T-helper 2 cell (primary cell): ENCODE measurements at regions not wholly inside any gene's neighbourhood (a gene's known extent, or its start where the extent isn't known, plus 50 kb on each side); places are given as distances from the start of the nearest gene placed in this dataset.

ENCODE experiments used
- DNase-seq, 5 experiments: peaks; one replicate each; pipeline versions ENCODE4 v3.0.0 to v3.0.0-alpha.2; 2012 to 2022

- DNase-seq, result no peak
Observed at GRCh38 chrX:39176105-39176504, 374.8 kb downstream of the MID1IP1 start.

- DNase-seq, result no peak
Observed at GRCh38 chrX:39189431-39189830, 388.2 kb downstream of the MID1IP1 start.

- no peak for DNase-seq
Observed at GRCh38 chrX:39194673-39195072, 393.4 kb downstream of the MID1IP1 start.

- DNase-seq, result no peak
Observed at GRCh38 chrX:39195156-39195555, 393.9 kb downstream of the MID1IP1 start.

DNA sequence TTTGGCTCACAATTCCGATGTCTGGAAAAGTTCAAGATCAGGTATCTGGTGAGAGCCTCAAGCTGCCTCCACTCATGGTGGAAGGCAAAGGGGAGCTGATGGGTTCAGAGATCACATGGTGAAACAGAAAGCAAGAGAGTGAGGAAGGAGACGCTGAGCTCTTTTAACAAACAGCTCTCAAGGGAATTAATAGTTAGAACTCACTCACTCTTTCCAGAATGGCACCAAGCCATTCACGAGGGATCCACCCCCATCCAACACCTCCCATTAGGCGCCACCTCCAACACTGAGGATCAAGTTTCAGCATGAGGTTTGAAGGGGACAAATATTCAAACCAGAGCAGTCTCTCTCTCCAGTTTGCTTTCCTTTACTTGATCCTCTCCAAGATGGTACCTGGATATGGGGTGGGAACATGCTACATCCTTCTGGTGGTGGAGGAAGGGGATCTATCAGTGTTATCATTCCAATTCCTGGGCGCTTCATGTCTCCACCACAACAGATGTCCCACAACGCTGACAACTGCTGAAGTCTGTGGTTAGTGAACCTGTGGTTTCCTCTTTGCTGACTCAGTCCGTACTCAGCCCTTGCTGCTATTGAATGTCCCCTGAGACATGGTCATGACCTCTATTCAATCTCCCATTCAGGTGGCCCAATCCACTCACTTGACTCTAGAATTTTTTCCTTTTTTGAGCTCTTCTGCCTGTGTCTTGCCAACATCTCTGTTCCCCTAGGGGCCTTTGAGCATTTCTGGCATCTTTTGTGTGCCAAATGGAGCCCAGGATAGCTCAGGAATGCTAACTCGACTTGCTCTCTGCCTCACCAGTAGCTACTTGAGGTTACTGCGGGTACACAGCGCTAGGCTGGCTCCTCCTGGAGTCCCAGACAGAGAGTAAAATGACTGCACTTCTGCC, 395.2 kb downstream of the MID1IP1 start:
- DNase-seq, result peak in 3 of 5 experiments; percentile 6 to 92 (median 9)

DNA sequence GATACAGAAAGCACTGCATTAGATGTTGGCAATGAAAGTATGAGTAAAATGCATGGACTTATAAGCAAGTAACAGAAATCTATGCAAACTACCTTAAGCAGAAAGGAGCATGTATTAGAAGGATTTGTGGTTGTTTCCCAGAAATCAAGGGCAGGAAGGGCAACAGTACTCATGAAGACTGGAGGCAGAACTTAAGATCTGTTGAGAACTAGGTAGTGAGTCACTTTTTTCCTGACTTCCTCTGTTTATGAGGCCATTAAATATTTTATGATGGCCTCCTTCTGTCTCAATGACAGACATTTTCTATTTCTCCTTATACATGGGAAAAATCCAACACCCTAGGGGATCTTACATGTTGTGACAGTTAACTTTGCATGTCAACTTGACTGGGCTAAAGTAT, 398.2 kb downstream of the MID1IP1 start:
- DNase-seq, result no peak

DNA sequence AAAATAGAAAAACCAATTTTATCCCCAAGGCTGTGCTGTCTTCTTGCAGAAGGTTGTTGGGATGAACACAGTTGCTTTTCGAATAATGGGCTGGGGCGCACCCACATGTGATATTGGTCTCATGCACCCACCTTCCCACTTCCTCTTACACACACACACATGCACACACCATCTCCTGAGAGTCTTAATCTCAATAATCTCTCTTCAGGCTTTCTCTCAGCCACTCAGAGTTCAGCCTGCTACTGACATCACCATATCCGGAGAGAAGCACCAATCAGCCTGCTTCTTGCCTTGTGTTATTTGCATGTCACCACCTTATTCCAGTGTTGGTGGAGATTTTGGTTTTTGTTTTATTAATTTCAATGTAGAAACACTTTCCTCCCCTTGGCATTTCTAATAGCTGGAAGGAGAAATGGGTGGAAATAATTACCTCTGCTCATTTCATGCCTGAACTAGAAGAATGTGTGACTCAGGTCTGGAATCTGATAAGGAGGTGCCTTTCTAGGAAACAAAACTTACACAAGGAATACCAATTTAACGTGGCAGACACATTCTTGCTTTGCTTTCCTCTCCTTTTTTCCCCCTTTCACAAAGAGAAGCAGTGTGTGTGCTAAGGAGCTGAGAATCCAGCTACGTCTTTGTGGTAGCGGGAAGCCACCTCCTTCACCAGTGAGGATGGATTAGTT, 400.2 kb downstream of the MID1IP1 start:
- peak in 1 of 5 experiments; percentile 91 for DNase-seq

- DNase-seq, result no peak
Observed at GRCh38 chrX:39202641-39203040, 401.4 kb downstream of the MID1IP1 start.

DNA sequence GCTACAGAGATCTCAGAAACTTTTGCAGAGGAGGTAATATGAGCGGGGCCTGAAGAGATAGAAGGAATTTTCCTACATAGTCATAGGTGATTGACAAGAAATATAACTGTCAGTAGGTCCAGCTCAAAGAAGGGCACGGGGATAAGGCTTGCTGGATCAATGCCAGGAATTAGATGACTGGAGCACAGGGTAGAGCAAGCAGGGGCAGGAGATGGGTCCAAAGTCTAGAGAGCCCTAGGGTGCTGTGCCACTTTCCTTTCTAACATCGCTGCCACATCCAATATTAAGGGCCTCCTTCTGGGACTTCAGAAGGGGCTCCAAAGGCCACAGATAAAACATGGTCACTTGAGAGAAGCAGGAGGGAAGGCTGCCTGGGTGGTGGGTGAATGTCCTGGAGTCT, 402.2 kb downstream of the MID1IP1 start:
- no peak for DNase-seq

- no peak for DNase-seq
Observed at GRCh38 chrX:39204353-39204752, 403.1 kb downstream of the MID1IP1 start.

DNA sequence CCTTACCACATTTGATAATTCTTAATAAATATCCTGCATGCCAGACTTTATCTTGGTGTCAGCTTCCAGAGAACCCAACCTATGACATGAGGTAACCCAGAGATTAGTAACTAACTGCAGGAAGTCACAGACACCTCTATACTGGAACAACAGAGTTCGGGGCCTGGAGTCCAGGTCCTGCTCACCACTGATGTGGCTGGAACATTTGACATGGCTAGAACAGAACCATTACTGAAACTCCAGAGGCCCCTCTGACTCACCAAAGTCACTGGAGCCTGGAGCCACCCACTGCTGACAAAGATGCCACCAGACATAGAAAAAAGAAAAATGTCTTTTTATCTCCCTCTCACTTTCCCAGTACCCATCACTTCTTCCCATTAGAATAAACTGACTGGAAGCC, 403.7 kb downstream of the MID1IP1 start:
- DNase-seq, result peak in 1 of 5 experiments; percentile 13

DNA sequence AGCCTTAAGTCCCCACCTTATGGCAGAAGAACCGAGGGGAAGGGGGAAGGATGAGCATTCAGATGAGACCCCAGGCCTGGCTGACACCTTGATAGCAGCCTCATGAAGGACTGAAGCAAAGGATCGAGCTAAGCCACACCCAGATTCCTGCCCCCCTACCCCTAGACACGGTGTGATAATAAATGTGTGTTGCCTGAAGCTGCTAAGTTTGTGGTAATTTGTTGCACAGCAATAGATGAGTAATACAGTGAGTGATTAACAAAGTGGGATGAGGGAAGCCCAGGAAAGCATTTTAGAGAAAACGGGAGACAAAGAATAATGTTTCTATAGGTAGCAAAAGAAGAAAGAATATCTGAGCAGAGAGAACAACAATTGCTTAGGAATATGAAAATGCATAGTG, 404.2 kb downstream of the MID1IP1 start:
- no peak for DNase-seq

GRCh38 chrX:39206399-39207145, 405.3 kb downstream of the MID1IP1 start:
- no peak for DNase-seq

DNA sequence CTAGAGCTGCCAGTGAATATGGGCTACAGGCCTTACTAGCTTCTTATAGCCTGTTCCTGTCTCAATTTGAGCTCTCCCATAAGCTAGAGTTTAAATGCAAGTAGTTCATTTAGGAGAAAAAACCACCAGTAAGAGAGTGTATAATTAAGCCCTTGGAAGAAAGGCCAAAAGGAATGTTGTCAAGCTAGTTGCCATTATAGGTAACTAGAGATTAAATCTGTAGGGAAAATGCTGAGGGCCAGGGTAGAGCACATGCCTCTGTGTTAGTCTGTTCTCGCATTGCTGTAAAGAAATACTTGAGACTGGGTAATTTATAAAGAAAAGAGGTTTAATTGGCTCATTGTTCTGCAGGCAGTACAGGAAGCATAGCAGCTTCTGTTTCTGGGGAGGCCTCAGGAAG, 410.2 kb downstream of the MID1IP1 start:
- no peak for DNase-seq

DNA sequence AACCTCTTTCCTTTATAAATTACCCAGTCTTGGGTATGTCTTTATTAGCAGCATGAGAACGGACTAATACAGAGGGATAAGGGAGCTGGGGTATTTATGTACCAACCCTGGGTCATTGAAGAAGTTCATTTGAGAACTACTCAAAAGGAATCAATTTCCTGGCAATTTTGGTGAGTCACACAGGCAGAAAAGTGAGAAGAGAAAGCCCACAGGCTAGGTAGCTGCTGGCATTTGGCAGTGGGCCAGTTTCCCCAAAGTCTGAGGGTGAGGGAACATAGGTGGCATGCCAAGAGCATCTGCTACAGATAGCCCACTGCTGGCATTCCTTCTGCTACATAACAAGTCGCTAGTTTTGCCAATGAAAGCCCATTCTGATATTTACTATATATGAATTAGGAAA, 411.2 kb downstream of the MID1IP1 start:
- DNase-seq, result peak in 1 of 5 experiments; percentile 14

- no peak for DNase-seq
Observed at GRCh38 chrX:39214387-39215126, 413.3 kb downstream of the MID1IP1 start.

DNA sequence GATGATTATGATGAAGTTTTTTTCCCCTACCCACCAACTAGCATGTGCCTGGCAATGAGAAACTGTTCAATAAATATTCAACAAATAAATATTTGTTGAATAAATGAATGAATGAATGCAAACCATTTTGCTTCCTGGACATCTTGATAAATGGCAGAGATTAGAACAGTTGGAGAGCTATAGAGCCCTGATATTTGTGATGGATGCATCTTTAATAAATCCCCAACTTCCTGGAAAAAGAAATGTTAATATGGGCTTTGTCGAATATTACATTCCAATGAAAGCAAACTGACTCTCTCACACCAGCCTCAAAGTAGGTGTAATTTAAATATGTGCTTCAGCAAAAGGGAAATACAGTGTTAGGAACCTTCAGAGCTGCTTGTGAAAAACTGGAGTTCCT, 419.7 kb downstream of the MID1IP1 start:
- DNase-seq, result no peak

- DNase-seq, result no peak
Observed at GRCh38 chrX:39222346-39223113, 421.3 kb downstream of the MID1IP1 start.

DNA sequence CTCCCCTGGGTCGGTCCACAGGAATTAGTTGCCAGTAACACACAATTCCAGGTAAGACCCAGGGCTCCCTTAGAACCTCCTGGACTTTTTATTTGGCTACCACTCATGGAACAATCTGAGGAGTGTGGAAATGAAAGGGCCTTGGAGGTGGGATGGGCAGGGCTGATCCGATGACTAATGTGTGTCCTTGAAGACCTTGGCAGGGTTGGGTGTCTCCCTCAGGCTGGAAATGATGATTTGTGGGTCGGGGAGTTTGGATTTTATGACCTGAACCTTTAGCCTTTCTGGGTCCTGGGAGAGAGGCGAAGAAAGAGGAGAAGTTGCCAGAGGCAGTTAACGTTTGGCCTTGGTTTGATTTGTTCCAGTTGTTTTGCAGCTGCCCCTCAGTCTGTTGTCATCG, 425.0 kb downstream of the MID1IP1 start:
- DNase-seq, result no peak

- DNase-seq, result no peak
Observed at GRCh38 chrX:39227371-39227770, 426.1 kb downstream of the MID1IP1 start.

DNA sequence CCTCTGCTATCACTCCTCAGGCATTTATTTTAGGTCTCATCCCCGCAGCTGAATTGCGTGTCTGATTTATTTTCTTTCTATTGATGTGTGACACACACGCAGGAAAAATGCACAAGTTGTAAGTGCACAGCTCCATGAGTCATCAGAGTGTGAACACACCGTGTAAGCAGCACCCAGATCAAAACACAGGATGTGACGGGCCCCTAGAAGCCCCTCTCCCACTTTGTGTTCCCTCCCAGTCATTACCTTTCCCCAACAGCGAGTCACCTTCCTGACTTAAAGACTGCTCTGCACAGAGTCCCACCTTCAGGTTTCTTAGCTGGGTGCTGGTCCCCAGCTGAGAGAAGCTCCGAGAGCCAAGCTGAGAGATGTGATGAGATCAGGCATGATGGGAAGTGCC, 436.7 kb downstream of the MID1IP1 start:
- DNase-seq, result no peak

DNA sequence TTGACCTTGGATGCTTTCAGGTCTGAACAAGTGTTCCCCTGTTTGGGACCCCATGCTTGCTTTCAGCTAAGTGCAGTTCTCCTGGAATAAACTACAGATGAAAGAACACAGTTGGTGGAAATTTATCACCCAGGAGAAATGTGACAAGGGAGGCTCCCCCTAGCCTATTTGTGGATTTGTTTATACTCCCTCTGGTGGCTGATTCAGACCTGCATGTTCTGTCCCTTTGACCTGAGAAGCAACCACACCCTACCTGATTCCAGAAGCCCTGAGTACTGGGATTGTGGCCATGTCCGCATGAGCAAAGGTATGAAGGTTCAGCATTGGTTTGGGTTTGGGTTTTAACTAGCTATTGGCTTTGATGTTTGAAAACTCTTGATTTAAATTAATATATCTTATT, 440.9 kb downstream of the MID1IP1 start:
- DNase-seq, result peak in 1 of 5 experiments; percentile 40
